ENCODE measurements at regions not wholly inside any gene's neighbourhood (a gene's known extent, or its start where the extent isn't known, plus 50 kb on each side); places are given as distances from the start of the nearest gene placed in this dataset.

DNA sequence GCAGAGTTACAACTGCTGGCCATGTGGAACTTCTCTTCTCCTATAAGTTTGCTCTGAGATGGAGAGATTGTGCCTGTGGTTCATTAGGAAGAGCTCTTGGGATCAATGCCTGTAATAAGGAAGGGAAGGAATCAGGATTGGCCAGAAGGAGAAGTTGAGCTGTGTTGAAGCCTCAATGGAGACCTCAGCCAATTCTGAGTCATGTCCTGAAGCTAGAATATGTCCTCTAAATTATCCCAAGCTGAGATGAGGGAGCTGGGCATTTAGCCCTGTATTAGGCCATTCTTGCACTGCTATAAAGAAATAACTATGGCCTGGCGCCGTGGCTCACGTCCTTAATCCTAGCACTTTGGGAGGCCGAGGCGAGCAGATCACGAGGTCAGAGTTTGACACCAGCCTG, 85.4 kb upstream of the DHX15 start:
- no peak overlapping the region for H3K27ac ChIP-seq (ENCODE audit: low read length)
- H3K9me2 ChIP-seq (replicated peaks; ENCODE audit: insufficient read depth, low read length): no peaks in the 10 kb centered on the region
- H4K20me1 ChIP-seq (ENCODE audit: insufficient read depth, low read length): no peaks in the 10 kb centered on the region
- H3K4me1 ChIP-seq (ENCODE audit: low read length): no peaks in the 10 kb centered on the region
- H3K9me3 ChIP-seq (replicated peaks; ENCODE audit: insufficient read depth, low read length): no peaks in the 10 kb centered on the region
- no peak overlapping the region for H3K9ac ChIP-seq (ENCODE audit: low read length)
- H3F3A ChIP-seq (ENCODE audit: insufficient read depth, low read length): no peaks in the 10 kb centered on the region
- no peaks in the 10 kb centered on the region for H3K79me2 ChIP-seq (ENCODE audit: low read length)
- H2AFZ ChIP-seq (ENCODE audit: low read length): no peak overlapping the region
- no peak for DNase-seq
- H3K36me3 ChIP-seq (replicated peaks; ENCODE audit: insufficient read depth, low read length): no peaks in the 10 kb centered on the region
- no peak overlapping the region for H3K4me3 ChIP-seq (ENCODE audit: low read length)
- H3K4me2 ChIP-seq (ENCODE audit: low read depth, low read length): no peak overlapping the region
- TF ChIP-seq EZH2phosphoT487 (IDR thresholded peaks at IDR 0.05; ENCODE audit: low read length) (no peak), EZH2 (optimal IDR thresholded peaks at IDR 0.05; ENCODE audit: low read depth, low read length) (no peak)
- no peaks in the 10 kb centered on the region for H3K27me3 ChIP-seq (replicated peaks; ENCODE audit: insufficient read depth, low read length)

DNA sequence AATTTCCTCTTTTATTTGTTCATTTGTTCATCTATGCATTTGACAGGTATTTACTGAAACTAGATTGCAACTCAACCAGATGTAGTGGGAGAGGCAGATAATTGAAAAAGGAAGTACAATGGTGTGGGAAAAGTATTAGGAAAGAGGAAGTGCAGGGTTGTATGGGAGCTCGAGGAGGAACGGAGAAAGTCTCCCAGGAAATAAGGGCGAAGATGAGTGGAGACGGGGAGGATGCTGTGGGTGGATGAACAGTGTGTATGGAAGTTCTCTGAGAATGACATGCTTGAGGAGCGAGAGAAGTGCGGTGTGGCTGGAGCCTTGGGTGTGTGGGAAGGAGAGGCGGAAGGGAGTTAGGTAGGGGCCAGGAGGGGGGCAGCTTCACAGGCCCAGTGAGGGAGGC, 87.5 kb upstream of the DHX15 start:
- Histone ChIP-seq H3K79me2 (ENCODE audit: low read length) (no peaks in the 10 kb centered on the region), H3K4me2 (ENCODE audit: low read depth, low read length) (no peak overlapping the region), H3K9ac (ENCODE audit: low read length) (no peak overlapping the region), H2AFZ (ENCODE audit: low read length) (no peak overlapping the region), H4K20me1 (ENCODE audit: insufficient read depth, low read length) (no peaks in the 10 kb centered on the region), H3K27me3 (replicated peaks; ENCODE audit: insufficient read depth, low read length) (no peaks in the 10 kb centered on the region), H3K36me3 (replicated peaks; ENCODE audit: insufficient read depth, low read length) (no peaks in the 10 kb centered on the region), H3F3A (ENCODE audit: insufficient read depth, low read length) (no peaks in the 10 kb centered on the region), H3K9me3 (replicated peaks; ENCODE audit: insufficient read depth, low read length) (no peaks in the 10 kb centered on the region), H3K27ac (ENCODE audit: low read length) (no peak overlapping the region), H3K9me2 (replicated peaks; ENCODE audit: insufficient read depth, low read length) (no peaks in the 10 kb centered on the region), H3K4me1 (ENCODE audit: low read length) (no peaks in the 10 kb centered on the region), H3K4me3 (ENCODE audit: low read length) (no peak overlapping the region)
- no peak for DNase-seq
- no peak for TF ChIP-seq EZH2 (optimal IDR thresholded peaks at IDR 0.05; ENCODE audit: low read depth, low read length)

DNA sequence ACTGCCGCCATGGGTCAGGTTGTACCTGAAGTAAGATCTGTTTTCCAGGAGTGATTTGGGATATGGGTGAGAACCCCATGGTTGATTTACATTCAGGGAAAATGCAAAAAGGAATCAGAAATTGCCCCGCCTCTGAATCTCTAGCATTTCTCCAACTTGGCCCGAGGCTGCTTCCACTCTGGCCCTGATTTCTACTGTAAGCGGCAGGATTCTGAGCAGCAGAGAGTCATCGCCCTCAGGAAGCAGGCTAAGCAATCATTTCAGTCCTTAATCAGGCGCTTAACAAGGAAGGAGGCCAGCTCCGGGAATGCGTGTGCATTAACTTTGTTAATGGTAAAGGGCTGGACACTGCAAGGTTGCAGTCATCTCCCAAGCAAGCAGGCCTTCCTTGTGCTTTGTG, 88.5 kb upstream of the DHX15 start:
- Histone ChIP-seq H3K4me1 (ENCODE audit: low read length) (no peaks in the 10 kb centered on the region), H3K9ac (ENCODE audit: low read length) (no peak overlapping the region), H2AFZ (ENCODE audit: low read length) (no peak overlapping the region), H3K79me2 (ENCODE audit: low read length) (no peaks in the 10 kb centered on the region), H4K20me1 (ENCODE audit: insufficient read depth, low read length) (no peaks in the 10 kb centered on the region), H3K4me3 (ENCODE audit: low read length) (no peak overlapping the region), H3K9me3 (replicated peaks; ENCODE audit: insufficient read depth, low read length) (no peaks in the 10 kb centered on the region), H3K27me3 (replicated peaks; ENCODE audit: insufficient read depth, low read length) (no peaks in the 10 kb centered on the region), H3K9me2 (replicated peaks; ENCODE audit: insufficient read depth, low read length) (no peaks in the 10 kb centered on the region), H3K27ac (ENCODE audit: low read length) (no peak overlapping the region), H3K36me3 (replicated peaks; ENCODE audit: insufficient read depth, low read length) (no peaks in the 10 kb centered on the region), H3F3A (ENCODE audit: insufficient read depth, low read length) (no peaks in the 10 kb centered on the region), H3K4me2 (ENCODE audit: low read depth, low read length) (no peak overlapping the region)
- no peak for TF ChIP-seq EZH2 (optimal IDR thresholded peaks at IDR 0.05; ENCODE audit: low read depth, low read length)
- TF ChIP-seq, protein P1, sequence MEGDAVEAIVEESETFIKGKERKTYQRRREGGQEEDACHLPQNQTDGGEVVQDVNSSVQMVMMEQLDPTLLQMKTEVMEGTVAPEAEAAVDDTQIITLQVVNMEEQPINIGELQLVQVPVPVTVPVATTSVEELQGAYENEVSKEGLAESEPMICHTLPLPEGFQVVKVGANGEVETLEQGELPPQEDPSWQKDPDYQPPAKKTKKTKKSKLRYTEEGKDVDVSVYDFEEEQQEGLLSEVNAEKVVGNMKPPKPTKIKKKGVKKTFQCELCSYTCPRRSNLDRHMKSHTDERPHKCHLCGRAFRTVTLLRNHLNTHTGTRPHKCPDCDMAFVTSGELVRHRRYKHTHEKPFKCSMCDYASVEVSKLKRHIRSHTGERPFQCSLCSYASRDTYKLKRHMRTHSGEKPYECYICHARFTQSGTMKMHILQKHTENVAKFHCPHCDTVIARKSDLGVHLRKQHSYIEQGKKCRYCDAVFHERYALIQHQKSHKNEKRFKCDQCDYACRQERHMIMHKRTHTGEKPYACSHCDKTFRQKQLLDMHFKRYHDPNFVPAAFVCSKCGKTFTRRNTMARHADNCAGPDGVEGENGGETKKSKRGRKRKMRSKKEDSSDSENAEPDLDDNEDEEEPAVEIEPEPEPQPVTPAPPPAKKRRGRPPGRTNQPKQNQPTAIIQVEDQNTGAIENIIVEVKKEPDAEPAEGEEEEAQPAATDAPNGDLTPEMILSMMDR (IDR thresholded peaks at IDR 0.05; ENCODE audit: low read length): no peak
- no peak for TF ChIP-seq EZH2phosphoT487 (IDR thresholded peaks at IDR 0.05; ENCODE audit: low read length)
- DNase-seq: no peak

DNA sequence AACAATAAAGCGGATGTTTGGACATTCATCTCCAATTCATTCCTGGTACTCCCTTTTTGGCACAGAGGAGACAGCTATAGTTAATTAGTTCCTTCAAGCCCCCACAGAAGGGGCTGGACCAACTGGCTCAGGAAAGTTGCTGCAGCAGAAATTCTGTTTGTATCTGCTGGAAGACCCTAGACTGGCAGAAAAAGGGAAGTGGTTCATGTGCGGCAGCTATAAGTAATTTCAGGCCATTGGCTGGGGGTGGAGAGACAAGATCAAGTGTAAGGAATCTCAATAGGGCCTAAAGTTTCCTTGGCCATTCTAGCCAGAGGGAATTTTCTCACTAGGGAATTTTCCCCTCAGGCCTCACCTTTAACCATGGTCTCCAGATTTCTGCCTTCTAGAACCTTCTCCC, 89.9 kb upstream of the DHX15 start:
- DNase-seq: no peak
- H3K4me1 ChIP-seq (ENCODE audit: low read length): no peaks in the 10 kb centered on the region
- H3K9ac ChIP-seq (ENCODE audit: low read length): no peak overlapping the region
- no peak overlapping the region for H3K27ac ChIP-seq (ENCODE audit: low read length)
- TF ChIP-seq EZH2phosphoT487 (IDR thresholded peaks at IDR 0.05; ENCODE audit: low read length) (no peak), EZH2 (optimal IDR thresholded peaks at IDR 0.05; ENCODE audit: low read depth, low read length) (no peak)
- no peak overlapping the region for H3K4me2 ChIP-seq (ENCODE audit: low read depth, low read length)
- no peak overlapping the region for H3K4me3 ChIP-seq (ENCODE audit: low read length)
- no peaks in the 10 kb centered on the region for H3K79me2 ChIP-seq (ENCODE audit: low read length)
- no peaks in the 10 kb centered on the region for H3F3A ChIP-seq (ENCODE audit: insufficient read depth, low read length)
- no peak overlapping the region for H2AFZ ChIP-seq (ENCODE audit: low read length)
- H3K27me3 ChIP-seq (replicated peaks; ENCODE audit: insufficient read depth, low read length): no peaks in the 10 kb centered on the region
- H3K9me2 ChIP-seq (replicated peaks; ENCODE audit: insufficient read depth, low read length): no peaks in the 10 kb centered on the region
- no peaks in the 10 kb centered on the region for H3K36me3 ChIP-seq (replicated peaks; ENCODE audit: insufficient read depth, low read length)
- no peaks in the 10 kb centered on the region for H3K9me3 ChIP-seq (replicated peaks; ENCODE audit: insufficient read depth, low read length)
- no peaks in the 10 kb centered on the region for H4K20me1 ChIP-seq (ENCODE audit: insufficient read depth, low read length)
